WTC11 (cell line): ENCODE measurements at regions not wholly inside any gene's neighbourhood (a gene's known extent, or its start where the extent isn't known, plus 50 kb on each side); places are given as distances from the start of the nearest gene placed in this dataset.

ENCODE experiments used
- ATAC-seq: fragments of 200-7000 bp; cut with Tn5 transposase; 2 replicates; pipeline ENCODE4 v1.10.0; 2021; ENCODE audit warnings: mild to moderate bottlenecking, moderate library complexity
- CTCF ChIA-PET: fragments of 300-600 bp; sonication (Branson Sonifier 250); formaldehyde crosslinking; loops from one replicate; lab custom pipeline; 2021; ENCODE audit warnings: antibody characterized with exemption; lab: Charles Lee
- POLR2A ChIA-PET: fragments of 350-600 bp; sonication (Branson Sonifier 250); formaldehyde crosslinking; loops from one replicate; lab custom pipeline; 2021; ENCODE audit warnings: antibody characterized with exemption; lab: Charles Lee
- DNase-seq: peaks from one replicate; pipeline ENCODE4 v3.0.0; 2021; ENCODE audit warnings: low spot score
- H3K27ac Mint-ChIP-seq: 2 replicates; pipeline ENCODE4 v1.8.0; 2021; ENCODE audit warnings: mixed read lengths
- H3K27me3 Mint-ChIP-seq: 2 replicates; pipeline ENCODE4 v1.8.0; 2021; ENCODE audit warnings: low read depth, mild to moderate bottlenecking, moderate library complexity, mixed read lengths
- H3K36me3 Mint-ChIP-seq: 2 replicates; pipeline ENCODE4 v1.8.0; 2021; ENCODE audit warnings: mixed read lengths
- H3K4me1 Mint-ChIP-seq: 2 replicates; pipeline ENCODE4 v1.8.0; 2022; ENCODE audit warnings: mixed read lengths
- H3K4me3 Mint-ChIP-seq: 2 replicates; pipeline ENCODE4 v1.8.0; 2021; ENCODE audit warnings: mild to moderate bottlenecking, moderate library complexity, mixed read lengths
- H3K9me3 Mint-ChIP-seq: 2 replicates; pipeline ENCODE4 v1.8.0; 2021; ENCODE audit warnings: mixed read lengths
- AR ChIP-seq: fragments of 250-450 bp; sonication (Bioruptor Pico); IDR thresholded peaks from 2 replicates; pipeline ENCODE4 v1.9.0; 2021; ENCODE audit warnings: mild to moderate bottlenecking
- CREB1 ChIP-seq: sonication (generic); formaldehyde crosslinking; IDR thresholded peaks from 2 replicates; pipeline ENCODE4 v1.8.0; 2023; ENCODE audit warnings: mild to moderate bottlenecking, missing genetic modification reagents
- CREM ChIP-seq: sonication (generic); formaldehyde crosslinking; IDR thresholded peaks from 2 replicates; pipeline ENCODE4 v1.8.1; 2022; ENCODE audit warnings: mild to moderate bottlenecking, missing genetic modification reagents, moderate library complexity
- E2F4 ChIP-seq: sonication (generic); formaldehyde crosslinking; IDR thresholded peaks from 2 replicates; pipeline ENCODE4 v1.8.1; 2022; ENCODE audit warnings: low read depth, mild to moderate bottlenecking, moderate library complexity, missing genetic modification reagents, borderline replicate concordance
- MAX ChIP-seq: sonication (generic); formaldehyde crosslinking; IDR thresholded peaks from 2 replicates; pipeline ENCODE4 v1.8.0; 2022; ENCODE audit warnings: mild to moderate bottlenecking, missing genetic modification reagents
- RELA ChIP-seq: sonication (generic); formaldehyde crosslinking; IDR thresholded peaks from 2 replicates; pipeline ENCODE4 v1.8.1; 2022; ENCODE audit warnings: missing genetic modification reagents, mild to moderate bottlenecking, borderline replicate concordance
- SMAD3 ChIP-seq: sonication (generic); formaldehyde crosslinking; IDR thresholded peaks from 2 replicates; pipeline ENCODE4 v1.8.0; 2022; ENCODE audit warnings: missing genetic modification reagents, mild to moderate bottlenecking, borderline replicate concordance
- SMAD4 ChIP-seq: sonication (generic); formaldehyde crosslinking; IDR thresholded peaks from 2 replicates; pipeline ENCODE4 v1.8.0; 2022; ENCODE audit warnings: mild to moderate bottlenecking, missing genetic modification reagents
- STAT6 ChIP-seq: sonication (generic); formaldehyde crosslinking; conservative IDR thresholded peaks from 2 replicates; pipeline ENCODE4 v1.8.1; 2023; ENCODE audit warnings: mild to moderate bottlenecking, low read depth, missing genetic modification reagents, moderate library complexity
- TEAD1 ChIP-seq: sonication (generic); formaldehyde crosslinking; IDR thresholded peaks from 2 replicates; pipeline ENCODE4 v1.8.0; 2022; ENCODE audit warnings: mild to moderate bottlenecking, missing genetic modification reagents
- USF2 ChIP-seq: sonication (generic); formaldehyde crosslinking; IDR thresholded peaks from 2 replicates; pipeline ENCODE4 v1.8.1; 2023; ENCODE audit warnings: mild to moderate bottlenecking, missing genetic modification reagents, moderate library complexity
- ZBTB21 ChIP-seq: sonication (generic); formaldehyde crosslinking; IDR thresholded peaks from 2 replicates; pipeline ENCODE4 v1.8.1; 2023; ENCODE audit warnings: mild to moderate bottlenecking, missing genetic modification reagents, borderline replicate concordance
- ZBTB43 ChIP-seq: sonication (generic); formaldehyde crosslinking; IDR thresholded peaks from 2 replicates; pipeline ENCODE4 v1.8.1; 2023; ENCODE audit warnings: mild to moderate bottlenecking, missing genetic modification reagents

- no peak for TF ChIP-seq STAT6 (CRISPR knock-in tag)
- no peak for TF ChIP-seq MAX (CRISPR knock-in tag)
- no peak for TF ChIP-seq CREB1
- TF ChIP-seq CREM, result no peak
- no peak for TF ChIP-seq SMAD4 (CRISPR knock-in tag)
Measured at GRCh38 chr7:136391371-136391770, 414.2 kb upstream of the MTPN start (continued).

- H3K36me3 Mint-ChIP-seq, result no peaks in the 10 kb centered on the region
- no peak overlapping the region for H3K27ac Mint-ChIP-seq
- no peaks in the 10 kb centered on the region for H3K9me3 Mint-ChIP-seq
- TF ChIP-seq ZBTB43 (CRISPR knock-in tag) (no peak), AR (CRISPR knock-in tag) (no peak), USF2 (CRISPR knock-in tag) (no peak), CREB1 (no peak), RELA (CRISPR knock-in tag) (no peak), STAT6 (CRISPR knock-in tag) (no peak), SMAD3 (CRISPR knock-in tag) (no peak), ZBTB21 (CRISPR knock-in tag) (no peak), E2F4 (CRISPR knock-in tag) (no peak), TEAD1 (CRISPR knock-in tag) (no peak)
- ATAC-seq (no peak), DNase-seq (no peak)
- POLR2A ChIA-PET, result no interaction called here
- no peaks in the 10 kb centered on the region for H3K4me1 Mint-ChIP-seq
- CTCF ChIA-PET, result no interaction called here
- no peak overlapping the region for H3K4me3 Mint-ChIP-seq
- H3K27me3 Mint-ChIP-seq, result peaks cover 14% of the 10 kb centered on the region
Measured at GRCh38 chr7:136389933-136390332, 412.8 kb upstream of the MTPN start.
